ENCODE measurements at regions not wholly inside any gene's neighbourhood (a gene's known extent, or its start where the extent isn't known, plus 50 kb on each side); places are given as distances from the start of the nearest gene placed in this dataset.

DNA sequence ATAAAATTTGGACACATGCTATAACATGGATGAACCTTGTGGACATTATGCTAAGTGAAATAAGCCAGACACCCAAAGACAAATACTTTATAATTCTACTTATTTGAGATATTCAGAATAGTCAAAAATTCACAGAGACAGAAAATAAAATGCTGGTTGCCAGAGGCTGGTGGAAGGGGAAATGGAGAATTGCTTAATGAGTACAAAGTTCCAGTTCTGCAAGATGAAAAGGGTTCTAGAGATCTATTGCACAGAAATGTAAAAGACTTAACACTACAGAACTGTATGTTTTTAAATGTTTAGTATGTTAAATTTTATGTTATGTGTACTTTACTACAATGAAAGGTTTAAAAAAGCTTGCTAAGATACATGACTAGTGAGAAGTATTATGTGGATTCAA, 344.8 kb downstream of the CNTN3 start:
- H4K20me1 ChIP-seq (ENCODE audit: control insufficient read depth, extremely low read depth, insufficient read depth, low read length) = no peaks in the 10 kb centered on the region
- no peak overlapping the region for H3K27ac ChIP-seq (ENCODE audit: control insufficient read depth, insufficient read depth, low read length)
- no peak overlapping the region for H3K4me2 ChIP-seq (ENCODE audit: control insufficient read depth, extremely low read depth, insufficient read depth, low read depth, low read length)
- H2AFZ ChIP-seq (ENCODE audit: control insufficient read depth, low read length) = no peak overlapping the region
- FAIRE-seq (no peak), DNase-seq (ENCODE audit: low read depth, low spot score) (no peak)
- H3K36me3 ChIP-seq (ENCODE audit: control insufficient read depth in 2 of 2, extremely low read depth in 1 of 2, insufficient read depth in 2 of 2, low read length in 2 of 2) = no peaks in the 10 kb centered on the region
- dilution Hi-C loops (cut with MboI; ENCODE audit: extremely low pct_ligation_motif_present, low sequenced_read_pairs) = no loop called here
- no peak overlapping the region for H3K4me3 ChIP-seq (ENCODE audit: control insufficient read depth in 2 of 3, extremely low read depth in 1 of 3, insufficient read depth in 2 of 3, low read depth in 1 of 3, low read length in 3 of 3)
- no peaks in the 10 kb centered on the region for H3K4me1 ChIP-seq (ENCODE audit: control insufficient read depth, extremely low read depth, insufficient read depth, low read length)
- H3K9ac ChIP-seq (ENCODE audit: control insufficient read depth, extremely low read depth, insufficient read depth, low read length) = no peak overlapping the region
- no peaks in the 10 kb centered on the region for H3K79me2 ChIP-seq (ENCODE audit: control insufficient read depth, insufficient read depth, low read length)
- H3K9me1 ChIP-seq (ENCODE audit: control insufficient read depth, extremely low read depth, insufficient read depth, low read length) = no peaks in the 10 kb centered on the region
- no peaks in the 10 kb centered on the region for H3K9me3 ChIP-seq (ENCODE audit: control insufficient read depth, low read depth, low read length)
- no peaks in the 10 kb centered on the region for H3K27me3 ChIP-seq (ENCODE audit: control insufficient read depth, extremely low read depth, insufficient read depth, low read length)
- TF ChIP-seq EZH2 (IDR thresholded peaks at IDR 0.05; ENCODE audit: low read length) = no peak
- TF ChIP-seq, protein P1, sequence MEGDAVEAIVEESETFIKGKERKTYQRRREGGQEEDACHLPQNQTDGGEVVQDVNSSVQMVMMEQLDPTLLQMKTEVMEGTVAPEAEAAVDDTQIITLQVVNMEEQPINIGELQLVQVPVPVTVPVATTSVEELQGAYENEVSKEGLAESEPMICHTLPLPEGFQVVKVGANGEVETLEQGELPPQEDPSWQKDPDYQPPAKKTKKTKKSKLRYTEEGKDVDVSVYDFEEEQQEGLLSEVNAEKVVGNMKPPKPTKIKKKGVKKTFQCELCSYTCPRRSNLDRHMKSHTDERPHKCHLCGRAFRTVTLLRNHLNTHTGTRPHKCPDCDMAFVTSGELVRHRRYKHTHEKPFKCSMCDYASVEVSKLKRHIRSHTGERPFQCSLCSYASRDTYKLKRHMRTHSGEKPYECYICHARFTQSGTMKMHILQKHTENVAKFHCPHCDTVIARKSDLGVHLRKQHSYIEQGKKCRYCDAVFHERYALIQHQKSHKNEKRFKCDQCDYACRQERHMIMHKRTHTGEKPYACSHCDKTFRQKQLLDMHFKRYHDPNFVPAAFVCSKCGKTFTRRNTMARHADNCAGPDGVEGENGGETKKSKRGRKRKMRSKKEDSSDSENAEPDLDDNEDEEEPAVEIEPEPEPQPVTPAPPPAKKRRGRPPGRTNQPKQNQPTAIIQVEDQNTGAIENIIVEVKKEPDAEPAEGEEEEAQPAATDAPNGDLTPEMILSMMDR (optimal IDR thresholded peaks at IDR 0.05 in 1 of 3, IDR thresholded peaks at IDR 0.05 in 1 of 3, conservative IDR thresholded peaks at IDR 0.05 in 1 of 3; ENCODE audit: extremely low read depth in 1 of 3, insufficient read depth in 2 of 3, low read length in 3 of 3) = no peak

DNA sequence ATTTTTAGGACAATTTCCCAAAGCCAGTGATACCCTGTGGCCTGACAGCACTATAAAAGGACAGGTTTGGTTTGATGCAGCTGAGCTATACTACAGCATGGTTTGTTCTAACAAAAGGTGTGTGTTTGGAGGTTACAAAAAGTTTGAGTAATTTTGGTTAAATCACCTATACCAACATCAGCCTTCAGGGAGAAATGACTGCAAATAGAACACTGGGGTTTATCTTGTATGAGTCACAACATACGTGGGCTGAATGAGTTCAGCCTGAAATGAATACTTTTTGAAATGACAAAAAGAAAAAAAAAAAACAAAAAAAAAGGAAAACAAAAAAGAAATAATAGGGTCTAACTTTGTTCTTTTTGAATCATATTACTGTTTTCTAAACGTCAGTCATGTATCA, 345.7 kb downstream of the CNTN3 start:
- DNase-seq (ENCODE audit: low read depth, low spot score) (no peak), FAIRE-seq (no peak)
- TF ChIP-seq EZH2 (IDR thresholded peaks at IDR 0.05; ENCODE audit: low read length) = no peak
- TF ChIP-seq, protein P1 (optimal IDR thresholded peaks at IDR 0.05 in 1 of 3, IDR thresholded peaks at IDR 0.05 in 1 of 3, conservative IDR thresholded peaks at IDR 0.05 in 1 of 3; ENCODE audit: extremely low read depth in 1 of 3, insufficient read depth in 2 of 3, low read length in 3 of 3) = no peak
- Histone ChIP-seq H3K4me1 (ENCODE audit: control insufficient read depth, extremely low read depth, insufficient read depth, low read length) (no peaks in the 10 kb centered on the region), H2AFZ (ENCODE audit: control insufficient read depth, low read length) (no peak overlapping the region), H3K4me3 (ENCODE audit: control insufficient read depth in 2 of 3, extremely low read depth in 1 of 3, insufficient read depth in 2 of 3, low read depth in 1 of 3, low read length in 3 of 3) (no peak overlapping the region), H3K9ac (ENCODE audit: control insufficient read depth, extremely low read depth, insufficient read depth, low read length) (no peak overlapping the region), H3K4me2 (ENCODE audit: control insufficient read depth, extremely low read depth, insufficient read depth, low read depth, low read length) (no peak overlapping the region), H4K20me1 (ENCODE audit: control insufficient read depth, extremely low read depth, insufficient read depth, low read length) (no peaks in the 10 kb centered on the region), H3K36me3 (ENCODE audit: control insufficient read depth in 2 of 2, extremely low read depth in 1 of 2, insufficient read depth in 2 of 2, low read length in 2 of 2) (no peaks in the 10 kb centered on the region), H3K9me3 (ENCODE audit: control insufficient read depth, low read depth, low read length) (no peaks in the 10 kb centered on the region), H3K79me2 (ENCODE audit: control insufficient read depth, insufficient read depth, low read length) (no peaks in the 10 kb centered on the region), H3K27ac (ENCODE audit: control insufficient read depth, insufficient read depth, low read length) (no peak overlapping the region), H3K27me3 (ENCODE audit: control insufficient read depth, extremely low read depth, insufficient read depth, low read length) (no peaks in the 10 kb centered on the region), H3K9me1 (ENCODE audit: control insufficient read depth, extremely low read depth, insufficient read depth, low read length) (no peaks in the 10 kb centered on the region)
- dilution Hi-C loops (cut with MboI; ENCODE audit: extremely low pct_ligation_motif_present, low sequenced_read_pairs) = no loop called here
